IMR-90 (cell line): ENCODE measurements at regions not wholly inside any gene's neighbourhood (a gene's known extent, or its start where the extent isn't known, plus 50 kb on each side); places are given as distances from the start of the nearest gene placed in this dataset.

Source experiments
- ATAC-seq: fragments of 200-7000 bp; cut with Tn5 transposase; 2 replicates; pipeline ENCODE4 v1.9.1; 2020; ENCODE audit warnings: low read depth, mild to moderate bottlenecking, moderate library complexity
- BruUV-seq: library from RNA; stranded (reverse); fragments of 400-500 nt; replicated peaks from 2 replicates; lab custom pipeline; 2021; lab: Mats Ljungman, UMichigan
- CTCF ChIA-PET: fragments of 300-600 bp; formaldehyde crosslinking; extraction: SDS; loops from one replicate; lab custom pipeline; 2021; ENCODE audit warnings: antibody characterized with exemption; lab: Yijun Ruan, JAX
- POLR2A ChIA-PET: fragments of 300-600 bp; sonication (Branson Sonifier 250); formaldehyde crosslinking; loops from one replicate; lab custom pipeline; 2022; ENCODE audit warnings: antibody characterized with exemption; ENCODE audit not compliant: unreplicated experiment; lab: Charles Lee
- DNase-seq: peaks from one replicate; pipeline ENCODE4 v3.0.0; 2013
- H2AFZ ChIP-seq: replicated peaks from 2 replicates; pipeline ENCODE3; 2013; ENCODE audit warnings: low read length, mild to moderate bottlenecking; ENCODE audit not compliant: poor library complexity
- H2AK5ac ChIP-seq: 2 replicates; pipeline ENCODE4 v1.6.1; 2013; ENCODE audit warnings: low read depth, low read length, inconsistent platforms
- H2AK9ac ChIP-seq: replicated peaks from 2 replicates; pipeline ENCODE3; 2013; ENCODE audit warnings: mild to moderate bottlenecking, low read depth, low read length, moderate library complexity; ENCODE audit not compliant: poor library complexity
- H2BK120ac ChIP-seq: 2 replicates; pipeline ENCODE4 v1.6.1; 2013; ENCODE audit warnings: low read depth, low read length, inconsistent platforms
- H2BK15ac ChIP-seq: 3 replicates; pipeline ENCODE4 v1.6.1; 2013; ENCODE audit warnings: low read depth, low read length, inconsistent platforms
- H2BK20ac ChIP-seq: 2 replicates; pipeline ENCODE4 v1.6.1; 2013; ENCODE audit warnings: low read depth, mild to moderate bottlenecking, inconsistent platforms, low read length, moderate library complexity
- H2BK5ac ChIP-seq: 2 replicates; pipeline ENCODE4 v1.6.1; 2013; ENCODE audit warnings: mild to moderate bottlenecking, low read depth, low read length, inconsistent platforms; ENCODE audit not compliant: poor library complexity, severe bottlenecking
- H3K14ac ChIP-seq: replicated peaks from 2 replicates; pipeline ENCODE4 v1.6.1; 2013; ENCODE audit warnings: low read depth, low read length, inconsistent platforms
- H3K18ac ChIP-seq: 2 replicates; pipeline ENCODE4 v1.6.1; 2013; ENCODE audit warnings: low read depth, low read length, control low read depth
- H3K23ac ChIP-seq: 2 replicates; pipeline ENCODE4 v1.6.1; 2013; ENCODE audit warnings: low read depth, low read length, inconsistent platforms
- H3K27ac ChIP-seq: 2 replicates; pipeline ENCODE4 v1.5.1; 2013; ENCODE audit warnings: mild to moderate bottlenecking, control low read depth, low read length; ENCODE audit not compliant: insufficient read depth
- H3K27me3 ChIP-seq: 2 replicates; pipeline ENCODE4 v1.6.1; 2013; ENCODE audit warnings: low read length; ENCODE audit not compliant: control insufficient read depth, insufficient read depth
- H3K36me3 ChIP-seq: 2 replicates; pipeline ENCODE4 v1.6.1; 2013; ENCODE audit warnings: low read length, mixed read lengths; ENCODE audit not compliant: control insufficient read depth, insufficient read depth
- H3K4ac ChIP-seq: 2 replicates; pipeline ENCODE4 v1.6.1; 2013; ENCODE audit warnings: low read depth, low read length, inconsistent platforms
- H3K4me1 ChIP-seq: 2 replicates; pipeline ENCODE4 v1.6.1; 2013; ENCODE audit warnings: low read length, mixed read lengths; ENCODE audit not compliant: control insufficient read depth, insufficient read depth
- H3K4me2 ChIP-seq: 2 replicates; pipeline ENCODE4 v1.6.1; 2013; ENCODE audit warnings: low read depth, mild to moderate bottlenecking, control low read depth, low read length, moderate library complexity
- H3K4me3 ChIP-seq: 2 replicates; pipeline ENCODE4 v1.5.1; 2013; ENCODE audit warnings: low read depth, mild to moderate bottlenecking, control low read depth, low read length, moderate library complexity; ENCODE audit not compliant: insufficient read depth
- H3K56ac ChIP-seq: 2 replicates; pipeline ENCODE4 v1.6.1; 2013; ENCODE audit warnings: low read length, inconsistent platforms; ENCODE audit not compliant: insufficient read depth; ENCODE audit errors: extremely low read depth
- H3K79me1 ChIP-seq, 2 experiments: 2 replicates each; pipeline ENCODE4 v1.6.1; 2013; ENCODE audit warnings: low read length in 2 of 2, inconsistent platforms in 1 of 2, low read depth in 1 of 2
- H3K9ac ChIP-seq: 2 replicates; pipeline ENCODE4 v1.6.1; 2013; ENCODE audit warnings: low read depth, low read length, control low read depth
- H3K9me1 ChIP-seq: 2 replicates; pipeline ENCODE4 v1.6.1; 2013; ENCODE audit warnings: low read length, inconsistent platforms; ENCODE audit not compliant: insufficient read depth
- H3K9me3 ChIP-seq: 2 replicates; pipeline ENCODE4 v1.6.1; 2013; ENCODE audit warnings: low read length; ENCODE audit not compliant: control insufficient read depth, insufficient read depth
- H4K20me1 ChIP-seq: 2 replicates; pipeline ENCODE4 v1.6.1; 2013; ENCODE audit warnings: low read length, inconsistent platforms; ENCODE audit not compliant: insufficient read depth
- H4K5ac ChIP-seq: 2 replicates; pipeline ENCODE4 v1.6.1; 2013; ENCODE audit warnings: mild to moderate bottlenecking, low read depth, low read length, control low read depth
- H4K8ac ChIP-seq, 2 experiments: 2 replicates each; pipeline ENCODE4 v1.6.1; 2013; ENCODE audit warnings: low read depth in 2 of 2, low read length in 2 of 2, control low read depth in 1 of 2, inconsistent platforms in 1 of 2
- H4K91ac ChIP-seq: 2 replicates; pipeline ENCODE4 v1.6.1; 2013; ENCODE audit warnings: low read depth, low read length, inconsistent platforms; ENCODE audit not compliant: insufficient read depth
- BHLHE40 ChIP-seq: fragments of 150-350 bp; IDR thresholded peaks from 2 replicates; pipeline ENCODE4 v1.6.1; 2016; ENCODE audit warnings: mild to moderate bottlenecking, low read depth, low read length
- ELK1 ChIP-seq: fragments of 150-350 bp; IDR thresholded peaks from 2 replicates; pipeline ENCODE4 v1.6.1; 2016; ENCODE audit warnings: low read depth, mild to moderate bottlenecking, low read length, moderate library complexity, borderline replicate concordance
- FOS ChIP-seq: fragments of 150-350 bp; IDR thresholded peaks from 2 replicates; pipeline ENCODE4 v1.6.1; 2016; ENCODE audit warnings: low read depth, low read length
- MXI1 ChIP-seq: IDR thresholded peaks from 2 replicates; pipeline ENCODE4 v1.6.1; 2012; ENCODE audit warnings: low read depth, mild to moderate bottlenecking, low read length, moderate library complexity, borderline replicate concordance
- POLR2A ChIP-seq: IDR thresholded peaks from 2 replicates; pipeline ENCODE4 v1.6.1; 2012; ENCODE audit warnings: mild to moderate bottlenecking, low read depth, low read length
- RAD21 ChIP-seq: IDR thresholded peaks from 2 replicates; pipeline ENCODE4 v1.6.1; 2012; ENCODE audit warnings: low read length, improper control_type of control experiment
- SMC3 ChIP-seq: fragments of 150-350 bp; IDR thresholded peaks from 2 replicates; pipeline ENCODE4 v1.6.1; 2016; ENCODE audit warnings: low read depth, mild to moderate bottlenecking, antibody characterized with exemption, low read length, moderate library complexity
- WGBS, 2 experiments: methylation state at CpG; one replicate each; pipeline versions ENCODE4 v1.1.5 to v1.1.7; 2013; ENCODE audit warnings: missing lambda C conversion rate in 2 of 2; ENCODE audit not compliant: insufficient read length in 1 of 2; ENCODE audit errors: extremely low coverage in 2 of 2; 5-methylcytosine and 5-hydroxymethylcytosine counted together
- dilution Hi-C: fragments of 300-500 bp; cut with HindIII; formaldehyde crosslinking; loops from one replicate; pipeline ENCODE4 v1.14.3; 2018; ENCODE audit warnings: low sequenced_read_pairs; ENCODE audit not compliant: unreplicated experiment
- in situ Hi-C: fragments of 300-500 bp; cut with MboI; formaldehyde crosslinking; loops from 3 replicates; pipeline ENCODE4 v1.14.3; 2019; ENCODE audit warnings: low sequenced_read_pairs, inconsistent platforms, mixed read lengths
- intact Hi-C: fragments of 100-400 bp; cut with micrococcal nuclease; formaldehyde crosslinking; loops from 2 replicates; pipeline ENCODE4 v1.10.0; 2022

GRCh38 chr20:19851861-19852260, 93.8 kb downstream of the RIN2 start:
- 44% methylated on average over 4 of the region's 7 CpGs; no CpG with 5 or more reads in 1 of the 2 experiments for WGBS, 2 experiments

More at GRCh38 chr20:19851861-19852260, 93.8 kb downstream of the RIN2 start:
- no peak overlapping the region for H3K18ac ChIP-seq
- H4K5ac ChIP-seq = no peak overlapping the region
- in situ Hi-C loops = no loop called here
- H3K9me1 ChIP-seq = 0 out of 2 replicates have a peak, but pooled peaks cover 6% of the 10 kb centered on the region
- peaks cover 8% of the 10 kb centered on the region for H3K4me1 ChIP-seq
- H3K36me3 ChIP-seq = no peaks in the 10 kb centered on the region
- H3K4me3 ChIP-seq = no peak overlapping the region
- H3K27ac ChIP-seq = no peak overlapping the region
- ATAC-seq (no peak), DNase-seq (no peak)
- H2BK120ac ChIP-seq = no peak overlapping the region
- H2BK15ac ChIP-seq = no peak overlapping the region; the same call in 2 of the 3 replicates
- no peak overlapping the region for H3K4ac ChIP-seq
- H3K4me2 ChIP-seq = no peak overlapping the region
- dilution Hi-C loops = no loop called here
- no peaks in the 10 kb centered on the region for H3K27me3 ChIP-seq
- H3K14ac ChIP-seq = no peak overlapping the region
- no peaks in the 10 kb centered on the region for H4K20me1 ChIP-seq
- no peak overlapping the region for H2AFZ ChIP-seq
- intact Hi-C loops = no loop called here
- H3K79me1 ChIP-seq = peaks cover 0 to 11% of the 10 kb centered on the region in 2 experiments; a peak in 2 of 4 replicates
- H2BK5ac ChIP-seq = no peak overlapping the region
- H4K8ac ChIP-seq = no peak overlapping the region
- H4K91ac ChIP-seq = no peak overlapping the region
- no peak overlapping the region for H2BK20ac ChIP-seq
- no peak overlapping the region for H3K56ac ChIP-seq
- no peak overlapping the region for H2AK9ac ChIP-seq
- no TSS peak for BruUV-seq
- POLR2A ChIA-PET = no interaction called here
- H3K23ac ChIP-seq = no peak overlapping the region
- TF ChIP-seq MXI1 (no peak), FOS (no peak), SMC3 (no peak), RAD21 (no peak), POLR2A (no peak), ELK1 (no peak), BHLHE40 (no peak)
- H3K9ac ChIP-seq = no peak overlapping the region
- no peaks in the 10 kb centered on the region for H3K9me3 ChIP-seq
- peak overlapping the region; percentile 27 for H2AK5ac ChIP-seq
- CTCF ChIA-PET = no interaction called here
